Mesothelial cell of epicardium (in vitro differentiated cells): ENCODE measurements at regions not wholly inside any gene's neighbourhood (a gene's known extent, or its start where the extent isn't known, plus 50 kb on each side); places are given as distances from the start of the nearest gene placed in this dataset.

Experiments
- DNase-seq, 2 experiments: peaks; one replicate each; pipeline ENCODE4 v3.0.0; 2021; ENCODE audit warnings: low spot score in 2 of 2; ENCODE audit not compliant: unreplicated experiment in 2 of 2
- H3K27ac Mint-ChIP-seq: 2 replicates; pipeline ENCODE4 v1.8.0; 2021; ENCODE audit warnings: mixed read lengths
- H3K27me3 Mint-ChIP-seq: 2 replicates; pipeline ENCODE4 v1.8.0; 2021; ENCODE audit warnings: low read depth, mixed read lengths
- H3K36me3 Mint-ChIP-seq: 2 replicates; pipeline ENCODE4 v1.8.0; 2021; ENCODE audit warnings: mixed read lengths
- H3K4me1 Mint-ChIP-seq: 2 replicates; pipeline ENCODE4 v1.8.0; 2021; ENCODE audit warnings: mixed read lengths
- H3K4me3 Mint-ChIP-seq: 2 replicates; pipeline ENCODE4 v1.8.0; 2021; ENCODE audit warnings: mild to moderate bottlenecking, moderate library complexity, mixed read lengths
- H3K9me3 Mint-ChIP-seq: 2 replicates; pipeline ENCODE4 v1.8.0; 2021; ENCODE audit warnings: mixed read lengths
- CTCF ChIP-seq: fragments of 200-600 bp; sonication (generic); IDR thresholded peaks from one replicate; pipeline ENCODE4 v1.5.0; 2021; ENCODE audit warnings: antibody characterized with exemption; ENCODE audit not compliant: unreplicated experiment

GRCh38 chr7:31186202-31186601 is 134.1 kb downstream of the ADCYAP1R1 start:
- H3K4me3 Mint-ChIP-seq, result no peak overlapping the region

GRCh38 chr7:31175672-31176071 is 123.6 kb downstream of the ADCYAP1R1 start:
- peaks cover 51% of the 10 kb centered on the region for H3K27me3 Mint-ChIP-seq
- no peak overlapping the region for H3K4me3 Mint-ChIP-seq
- no peak for DNase-seq
- TF ChIP-seq CTCF, result no peak
- no peak overlapping the region for H3K27ac Mint-ChIP-seq
- H3K4me1 Mint-ChIP-seq, result no peaks in the 10 kb centered on the region
- no peaks in the 10 kb centered on the region for H3K9me3 Mint-ChIP-seq
- H3K36me3 Mint-ChIP-seq, result no peaks in the 10 kb centered on the region

More at GRCh38 chr7:31186202-31186601, 134.1 kb downstream of the ADCYAP1R1 start:
- H3K36me3 Mint-ChIP-seq, result no peaks in the 10 kb centered on the region
- no peaks in the 10 kb centered on the region for H3K4me1 Mint-ChIP-seq
- no peak overlapping the region for H3K27ac Mint-ChIP-seq
- no peak for TF ChIP-seq CTCF
- H3K9me3 Mint-ChIP-seq, result peaks cover 19% of the 10 kb centered on the region
- DNase-seq, result no peak
- H3K27me3 Mint-ChIP-seq, result peaks cover 58% of the 10 kb centered on the region

GRCh38 chr7:31171984-31172383 is 119.9 kb downstream of the ADCYAP1R1 start:
- Mint-ChIP-seq H3K36me3 (no peaks in the 10 kb centered on the region), H3K27me3 (peaks cover 60% of the 10 kb centered on the region), H3K4me3 (no peak overlapping the region), H3K9me3 (no peaks in the 10 kb centered on the region), H3K27ac (no peak overlapping the region), H3K4me1 (no peaks in the 10 kb centered on the region)
- TF ChIP-seq CTCF, result no peak
- no peak for DNase-seq

- no peak overlapping the region for H3K4me3 Mint-ChIP-seq
- no peaks in the 10 kb centered on the region for H3K4me1 Mint-ChIP-seq
- H3K27me3 Mint-ChIP-seq, result peaks cover 66% of the 10 kb centered on the region
- no peak for TF ChIP-seq CTCF
- H3K36me3 Mint-ChIP-seq, result no peaks in the 10 kb centered on the region
- H3K27ac Mint-ChIP-seq, result no peak overlapping the region
- H3K9me3 Mint-ChIP-seq, result no peaks in the 10 kb centered on the region
- DNase-seq, result no peak
These were observed 119.2 kb downstream of the ADCYAP1R1 start for GRCh38 chr7:31171216-31171785.
